ENCODE measurements at regions not wholly inside any gene's neighbourhood (a gene's known extent, or its start where the extent isn't known, plus 50 kb on each side); places are given as distances from the start of the nearest gene placed in this dataset.

DNA sequence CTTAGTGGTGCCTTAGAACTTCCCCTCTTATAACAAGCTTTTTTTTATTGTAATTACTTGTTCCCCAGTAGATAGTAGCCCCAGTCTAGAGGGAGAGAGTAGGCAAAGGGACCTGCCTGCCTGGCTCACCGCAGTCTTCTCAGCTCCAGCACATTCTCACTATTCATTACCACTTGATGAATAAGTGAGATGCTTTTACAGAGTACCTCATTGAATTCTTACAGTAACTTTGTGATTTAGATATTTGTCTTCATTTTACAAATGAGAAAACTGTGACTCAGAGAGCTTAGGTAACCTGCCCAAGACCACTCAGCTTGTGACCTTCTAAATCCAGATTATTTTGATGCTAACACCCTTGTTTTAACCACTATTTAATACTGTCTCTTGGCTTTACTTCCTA is 77.8 kb downstream of the CHRNA1 start (continued):
- TF ChIP-seq, protein P1, sequence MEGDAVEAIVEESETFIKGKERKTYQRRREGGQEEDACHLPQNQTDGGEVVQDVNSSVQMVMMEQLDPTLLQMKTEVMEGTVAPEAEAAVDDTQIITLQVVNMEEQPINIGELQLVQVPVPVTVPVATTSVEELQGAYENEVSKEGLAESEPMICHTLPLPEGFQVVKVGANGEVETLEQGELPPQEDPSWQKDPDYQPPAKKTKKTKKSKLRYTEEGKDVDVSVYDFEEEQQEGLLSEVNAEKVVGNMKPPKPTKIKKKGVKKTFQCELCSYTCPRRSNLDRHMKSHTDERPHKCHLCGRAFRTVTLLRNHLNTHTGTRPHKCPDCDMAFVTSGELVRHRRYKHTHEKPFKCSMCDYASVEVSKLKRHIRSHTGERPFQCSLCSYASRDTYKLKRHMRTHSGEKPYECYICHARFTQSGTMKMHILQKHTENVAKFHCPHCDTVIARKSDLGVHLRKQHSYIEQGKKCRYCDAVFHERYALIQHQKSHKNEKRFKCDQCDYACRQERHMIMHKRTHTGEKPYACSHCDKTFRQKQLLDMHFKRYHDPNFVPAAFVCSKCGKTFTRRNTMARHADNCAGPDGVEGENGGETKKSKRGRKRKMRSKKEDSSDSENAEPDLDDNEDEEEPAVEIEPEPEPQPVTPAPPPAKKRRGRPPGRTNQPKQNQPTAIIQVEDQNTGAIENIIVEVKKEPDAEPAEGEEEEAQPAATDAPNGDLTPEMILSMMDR (IDR thresholded peaks at IDR 0.05 in 2 of 3, conservative IDR thresholded peaks at IDR 0.05 in 1 of 3; ENCODE audit: borderline replicate concordance in 1 of 3, insufficient read depth in 1 of 3, low read depth in 2 of 3, low read length in 2 of 3), result no peak
- TF ChIP-seq FOSL1 (IDR thresholded peaks at IDR 0.05; ENCODE audit: low read depth) (no peak), CEBPB (IDR thresholded peaks at IDR 0.05; ENCODE audit: low read depth) (no peak), ZNF274 (IDR thresholded peaks at IDR 0.05; ENCODE audit: low read depth, low read length) (no peak)

DNA sequence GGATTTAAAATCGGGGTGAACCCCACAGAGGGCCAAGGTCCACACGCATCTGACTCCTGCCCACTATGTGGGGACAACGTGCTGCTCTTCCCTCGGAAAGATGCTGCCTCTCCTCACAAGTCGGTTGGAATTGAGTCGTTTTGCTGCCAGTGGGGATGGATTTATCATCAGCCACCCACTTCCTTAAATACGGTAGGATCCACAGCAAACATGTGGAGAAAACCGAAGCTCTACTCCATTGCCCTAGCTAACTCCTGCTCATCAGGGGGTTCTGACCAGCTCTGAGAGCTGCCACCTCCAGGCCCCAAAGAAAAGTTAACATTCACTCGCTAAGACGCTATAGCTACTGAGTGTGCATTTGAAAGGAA is 80.9 kb downstream of the CHRNA1 start:
- intact Hi-C loops (cut with micrococcal nuclease), result no loop called here
- Histone ChIP-seq H3K9me3 (ENCODE audit: control insufficient read depth in 1 of 2, insufficient read depth in 1 of 2, low read depth in 1 of 2, low read length in 2 of 2) (no peaks in the 10 kb centered on the region), H2AFZ (ENCODE audit: low read depth, low read length, poor library complexity, severe bottlenecking) (no peak overlapping the region), H3K4me1 (ENCODE audit: control insufficient read depth in 1 of 2, insufficient read depth in 2 of 2, low read length in 2 of 2) (no peaks in the 10 kb centered on the region), H3K79me2 (ENCODE audit: insufficient read depth, low read length) (no peaks in the 10 kb centered on the region), H3K27me3 (ENCODE audit: insufficient read depth, low read length) (peaks cover 14% of the 10 kb centered on the region; the same call in 1 of the 2 replicates), H3K36me3 (ENCODE audit: control insufficient read depth in 1 of 2, insufficient read depth in 2 of 2, low read length in 2 of 2) (no peaks in the 10 kb centered on the region), H3K4me3 (replicated peaks in 1 of 2; ENCODE audit: low read depth in 1 of 2, low read length in 2 of 2) (no peak overlapping the region), H3K27ac (ENCODE audit: low read depth, low read length) (no peak overlapping the region), H3K4me2 (ENCODE audit: low read length) (no peak overlapping the region), H3K9ac (ENCODE audit: low read length) (no peak overlapping the region), H4K20me1 (ENCODE audit: insufficient read depth) (no peaks in the 10 kb centered on the region), H3K9me2 (ENCODE audit: insufficient read depth) (no peaks in the 10 kb centered on the region)
- RAD21 ChIA-PET (ENCODE audit: low non-redundant PET in 1 of 2, low total read pairs in 2 of 2, uncharacterized antibody in 2 of 2, unreplicated experiment in 2 of 2), result no interaction called here
- BruUV-seq (replicated peaks), result no TSS peak
- DNase-seq (ENCODE audit: low read depth, low spot score), result no peak
- CTCF ChIA-PET, result no interaction called here
- no peak for ATAC-seq
- TF ChIP-seq, protein P2, sequence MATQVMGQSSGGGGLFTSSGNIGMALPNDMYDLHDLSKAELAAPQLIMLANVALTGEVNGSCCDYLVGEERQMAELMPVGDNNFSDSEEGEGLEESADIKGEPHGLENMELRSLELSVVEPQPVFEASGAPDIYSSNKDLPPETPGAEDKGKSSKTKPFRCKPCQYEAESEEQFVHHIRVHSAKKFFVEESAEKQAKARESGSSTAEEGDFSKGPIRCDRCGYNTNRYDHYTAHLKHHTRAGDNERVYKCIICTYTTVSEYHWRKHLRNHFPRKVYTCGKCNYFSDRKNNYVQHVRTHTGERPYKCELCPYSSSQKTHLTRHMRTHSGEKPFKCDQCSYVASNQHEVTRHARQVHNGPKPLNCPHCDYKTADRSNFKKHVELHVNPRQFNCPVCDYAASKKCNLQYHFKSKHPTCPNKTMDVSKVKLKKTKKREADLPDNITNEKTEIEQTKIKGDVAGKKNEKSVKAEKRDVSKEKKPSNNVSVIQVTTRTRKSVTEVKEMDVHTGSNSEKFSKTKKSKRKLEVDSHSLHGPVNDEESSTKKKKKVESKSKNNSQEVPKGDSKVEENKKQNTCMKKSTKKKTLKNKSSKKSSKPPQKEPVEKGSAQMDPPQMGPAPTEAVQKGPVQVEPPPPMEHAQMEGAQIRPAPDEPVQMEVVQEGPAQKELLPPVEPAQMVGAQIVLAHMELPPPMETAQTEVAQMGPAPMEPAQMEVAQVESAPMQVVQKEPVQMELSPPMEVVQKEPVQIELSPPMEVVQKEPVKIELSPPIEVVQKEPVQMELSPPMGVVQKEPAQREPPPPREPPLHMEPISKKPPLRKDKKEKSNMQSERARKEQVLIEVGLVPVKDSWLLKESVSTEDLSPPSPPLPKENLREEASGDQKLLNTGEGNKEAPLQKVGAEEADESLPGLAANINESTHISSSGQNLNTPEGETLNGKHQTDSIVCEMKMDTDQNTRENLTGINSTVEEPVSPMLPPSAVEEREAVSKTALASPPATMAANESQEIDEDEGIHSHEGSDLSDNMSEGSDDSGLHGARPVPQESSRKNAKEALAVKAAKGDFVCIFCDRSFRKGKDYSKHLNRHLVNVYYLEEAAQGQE (IDR thresholded peaks at IDR 0.05; ENCODE audit: low read depth), result no peak
- TF ChIP-seq SRF (IDR thresholded peaks at IDR 0.05; ENCODE audit: low read depth), result no peak
- no peak for TF ChIP-seq JUND (IDR thresholded peaks at IDR 0.05)
- TF ChIP-seq SIN3A (IDR thresholded peaks at IDR 0.05; ENCODE audit: low read depth), result no peak
- TF ChIP-seq FOSL1 (IDR thresholded peaks at IDR 0.05; ENCODE audit: low read depth), result no peak
- TF ChIP-seq, protein P3, sequence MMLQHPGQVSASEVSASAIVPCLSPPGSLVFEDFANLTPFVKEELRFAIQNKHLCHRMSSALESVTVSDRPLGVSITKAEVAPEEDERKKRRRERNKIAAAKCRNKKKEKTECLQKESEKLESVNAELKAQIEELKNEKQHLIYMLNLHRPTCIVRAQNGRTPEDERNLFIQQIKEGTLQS (IDR thresholded peaks at IDR 0.05), result no peak
- no peak for TF ChIP-seq YY1 (IDR thresholded peaks at IDR 0.05; ENCODE audit: extremely low read depth, insufficient replicate concordance, low read depth, low read length)
- TF ChIP-seq CEBPB (IDR thresholded peaks at IDR 0.05; ENCODE audit: low read depth), result no peak
- TF ChIP-seq POLR2AphosphoS5 (IDR thresholded peaks at IDR 0.05; ENCODE audit: low read depth, low read length), result no peak
- no peak for TF ChIP-seq TCF7L2 (IDR thresholded peaks at IDR 0.05; ENCODE audit: borderline replicate concordance, extremely low read depth, insufficient read depth, insufficient read length)
- POLR2A ChIA-PET, result no interaction called here
